ENCODE measurements at regions not wholly inside any gene's neighbourhood (a gene's known extent, or its start where the extent isn't known, plus 50 kb on each side); places are given as distances from the start of the nearest gene placed in this dataset.

- no peak for DNase-seq
Measured at GRCh38 chr16:5379954-5380353, 282.4 kb upstream of the EEF2KMT start.

- DNase-seq: no peak
Measured at GRCh38 chr16:5378531-5378930, 280.9 kb upstream of the EEF2KMT start.

GRCh38 chr16:5377280-5377898, 279.8 kb upstream of the EEF2KMT start:
- DNase-seq: no peak

- no peak for DNase-seq
Measured at GRCh38 chr16:5374184-5374583, 276.6 kb upstream of the EEF2KMT start.

GRCh38 chr16:5367951-5368350, 270.4 kb upstream of the EEF2KMT start:
- DNase-seq: no peak

- DNase-seq: no peak
Measured at GRCh38 chr16:5366126-5366525, 268.5 kb upstream of the EEF2KMT start.

- no peak for DNase-seq
Measured at GRCh38 chr16:5364186-5364585, 266.6 kb upstream of the EEF2KMT start.

- no peak for DNase-seq
Measured at GRCh38 chr16:5361322-5361721, 263.7 kb upstream of the EEF2KMT start.

GRCh38 chr16:5354645-5355044, 257.1 kb upstream of the EEF2KMT start:
- no peak for DNase-seq

GRCh38 chr16:5349670-5350517, 252.3 kb upstream of the EEF2KMT start:
- peak; percentile 19 for DNase-seq

GRCh38 chr16:5349101-5349500, 251.5 kb upstream of the EEF2KMT start:
- DNase-seq: no peak

- no peak for DNase-seq
Measured at GRCh38 chr16:5347561-5347960, 250.0 kb upstream of the EEF2KMT start.

GRCh38 chr16:5336941-5337340, 239.3 kb upstream of the EEF2KMT start:
- DNase-seq: peak; percentile 72

GRCh38 chr16:5333991-5334390, 236.4 kb upstream of the EEF2KMT start:
- no peak for DNase-seq

- DNase-seq: no peak
Measured at GRCh38 chr16:5333126-5333525, 235.5 kb upstream of the EEF2KMT start.

- no peak for DNase-seq
Measured at GRCh38 chr16:5330058-5330457, 232.5 kb upstream of the EEF2KMT start.

- DNase-seq: no peak
Measured at GRCh38 chr16:5328546-5328945, 231.0 kb upstream of the EEF2KMT start.

- DNase-seq: no peak
Measured at GRCh38 chr16:5326395-5326794, 228.8 kb upstream of the EEF2KMT start.

- DNase-seq: no peak
Measured at GRCh38 chr16:5325932-5326331, 228.3 kb upstream of the EEF2KMT start.

- DNase-seq: no peak
Measured at GRCh38 chr16:5323284-5324141, 225.9 kb upstream of the EEF2KMT start.

GRCh38 chr16:5321930-5322329, 224.3 kb upstream of the EEF2KMT start:
- no peak for DNase-seq

GRCh38 chr16:5319799-5320198, 222.2 kb upstream of the EEF2KMT start:
- DNase-seq: no peak

GRCh38 chr16:5315914-5316313, 218.3 kb upstream of the EEF2KMT start:
- no peak for DNase-seq

- DNase-seq: no peak
Measured at GRCh38 chr16:5314377-5314776, 216.8 kb upstream of the EEF2KMT start.

All from NCI-H187 treated with DMSO at 0.1 percent for 48 hours (cell line).